NCI-H1694 (cell line): ENCODE measurements at regions not wholly inside any gene's neighbourhood (a gene's known extent, or its start where the extent isn't known, plus 50 kb on each side); places are given as distances from the start of the nearest gene placed in this dataset.

Source experiments
- DNase-seq: peaks from one replicate; lab custom pipeline; 2025; lab: John Stamatoyannopoulos, UW

DNA sequence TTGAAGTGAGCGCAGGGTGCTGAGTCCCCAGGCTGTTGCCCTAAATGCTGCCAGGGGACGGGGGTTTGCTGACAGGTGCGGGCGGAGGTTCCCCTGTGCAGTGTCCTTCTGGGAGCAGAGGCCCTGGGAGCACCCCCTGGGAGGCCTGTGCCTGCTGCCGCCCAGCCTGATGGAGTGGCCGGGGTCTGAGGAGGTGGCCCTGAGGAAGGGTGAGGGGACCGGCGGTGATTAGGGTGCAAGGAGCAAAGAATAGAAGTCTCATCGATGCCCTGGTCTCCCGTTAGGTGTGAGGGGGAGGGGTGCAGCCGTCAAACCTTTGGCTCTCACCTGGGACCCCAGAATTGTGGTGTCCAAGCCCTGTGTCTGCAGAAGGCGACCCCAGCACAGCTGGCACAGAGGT lies 1294.7 kb downstream of the BRD1 start:
- no peak for DNase-seq

DNA sequence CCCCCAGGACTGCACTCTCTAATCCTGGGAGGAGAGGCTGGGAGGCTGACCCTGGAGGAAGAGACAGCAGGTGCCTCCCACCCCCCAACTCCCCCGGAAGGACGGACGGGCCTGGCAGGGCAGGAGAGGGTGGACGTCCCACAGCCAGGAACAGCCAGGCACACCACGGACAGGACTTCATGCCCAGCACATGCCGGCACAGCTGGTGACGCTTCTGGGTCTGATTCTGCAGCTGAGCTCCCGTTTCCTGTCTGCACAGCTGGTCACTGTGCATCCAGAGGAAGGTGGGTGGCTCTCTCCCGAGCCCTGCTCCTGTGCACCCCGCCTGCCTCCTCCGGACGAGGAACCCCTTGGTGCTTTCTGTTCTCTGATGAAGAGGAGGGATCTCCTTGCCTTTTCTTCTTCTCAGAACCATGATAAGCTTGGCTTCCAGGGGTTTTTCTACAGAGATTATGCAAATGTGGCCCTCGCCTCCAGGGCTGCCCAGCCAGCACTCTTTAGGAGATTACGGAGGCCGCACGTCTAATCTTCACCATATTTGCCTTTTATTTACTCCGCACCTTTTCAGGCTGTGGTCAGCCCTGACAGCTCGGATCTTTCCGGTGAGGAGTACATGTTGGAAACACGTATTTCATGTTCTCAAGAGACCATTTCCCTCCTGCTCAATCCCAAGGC lies 1295.8 kb downstream of the BRD1 start:
- no peak for DNase-seq

DNA sequence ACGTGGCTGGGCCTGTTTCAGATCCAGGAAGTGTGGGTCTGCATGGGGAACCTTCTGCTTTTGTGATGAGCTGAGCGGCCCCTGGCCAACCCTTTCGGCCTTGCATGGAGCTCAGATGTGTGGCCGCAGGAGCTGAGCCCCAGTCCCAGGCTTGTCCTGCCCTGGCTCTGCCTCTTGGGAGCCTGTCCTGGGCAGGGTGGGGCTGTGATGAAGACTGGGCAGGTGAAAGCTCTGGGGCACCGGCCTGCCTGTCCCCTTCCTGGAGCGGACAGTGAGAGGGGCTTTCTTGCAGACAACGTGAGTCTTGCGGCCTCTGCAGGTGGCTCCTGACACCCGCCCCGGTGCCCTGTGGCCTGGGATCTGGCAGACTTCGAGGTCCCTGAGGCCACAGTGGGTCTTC lies 1296.6 kb downstream of the BRD1 start:
- DNase-seq = no peak

DNA sequence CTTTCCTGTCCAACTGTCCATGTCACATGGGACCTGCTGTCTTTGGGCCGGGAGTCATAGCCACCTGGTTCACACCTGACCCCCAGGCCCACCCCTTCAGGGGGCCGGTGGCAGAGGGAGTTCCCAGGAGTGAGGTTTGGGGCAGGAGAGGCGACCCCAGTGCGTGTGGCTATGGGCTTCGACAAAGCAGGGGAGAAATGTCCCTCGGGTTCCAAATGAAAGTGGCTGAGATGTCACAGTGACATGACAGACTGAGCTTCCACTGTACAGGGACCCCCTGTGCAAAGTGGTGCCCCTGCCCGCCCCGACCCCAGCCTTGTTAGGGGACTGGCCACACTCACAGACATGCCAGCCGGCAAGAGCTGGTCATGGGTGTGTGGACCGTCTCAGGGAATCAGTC lies 1297.0 kb downstream of the BRD1 start:
- DNase-seq = no peak

DNA sequence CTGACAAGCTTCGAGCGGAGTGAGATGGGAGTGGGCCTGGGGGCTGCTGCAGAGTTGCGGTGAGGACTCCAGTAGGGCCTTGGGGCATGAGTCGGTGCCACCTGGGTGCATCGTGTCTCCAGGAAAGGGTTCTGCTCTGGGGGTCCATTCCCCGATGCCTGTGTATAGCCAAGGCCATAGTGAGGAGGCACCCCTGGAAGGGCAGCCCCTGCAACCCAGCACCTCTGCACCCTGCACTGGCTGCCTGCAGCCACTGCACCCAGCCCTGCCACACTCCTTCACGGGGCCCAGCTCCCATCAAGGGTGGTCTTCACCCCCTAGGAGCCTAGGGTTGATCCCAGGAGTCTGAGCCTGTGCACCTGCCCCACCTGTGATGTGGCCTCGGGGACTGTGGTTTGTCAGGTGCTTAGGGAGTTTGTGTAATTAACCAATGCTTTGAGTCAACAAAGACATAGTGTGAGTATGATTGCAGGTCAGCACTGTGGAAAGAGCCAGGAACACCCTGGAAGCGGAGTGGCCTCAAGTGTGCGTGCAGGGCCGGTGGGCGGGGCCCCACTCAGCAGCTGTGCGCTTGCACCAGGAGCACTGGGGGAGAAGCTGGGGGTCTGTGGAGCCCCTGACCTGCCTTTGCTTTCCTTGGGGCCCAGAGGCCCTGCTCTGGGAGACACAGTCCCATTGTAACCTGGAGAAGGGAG lies 1299.3 kb downstream of the BRD1 start:
- DNase-seq = no peak

DNA sequence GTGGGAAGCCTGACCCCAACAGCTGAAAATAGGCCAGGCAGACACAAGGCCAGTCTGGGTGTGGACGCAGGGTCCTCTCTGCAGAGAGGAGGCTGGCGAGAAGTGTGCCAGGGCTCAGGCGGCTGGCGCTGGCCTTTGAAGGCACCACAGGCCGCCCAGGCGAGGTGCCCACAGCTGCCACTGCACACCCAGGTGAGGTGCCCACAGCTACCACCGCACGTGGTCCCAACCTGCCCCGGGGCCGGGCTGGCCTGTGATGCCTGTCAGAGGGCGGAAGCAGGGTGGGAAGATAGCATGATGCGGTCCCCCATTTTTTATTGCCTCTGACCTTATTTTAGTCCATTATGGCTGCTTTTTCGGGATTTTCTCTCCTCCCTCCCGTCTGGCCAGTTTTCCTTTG lies 1303.9 kb downstream of the BRD1 start:
- DNase-seq = no peak

DNA sequence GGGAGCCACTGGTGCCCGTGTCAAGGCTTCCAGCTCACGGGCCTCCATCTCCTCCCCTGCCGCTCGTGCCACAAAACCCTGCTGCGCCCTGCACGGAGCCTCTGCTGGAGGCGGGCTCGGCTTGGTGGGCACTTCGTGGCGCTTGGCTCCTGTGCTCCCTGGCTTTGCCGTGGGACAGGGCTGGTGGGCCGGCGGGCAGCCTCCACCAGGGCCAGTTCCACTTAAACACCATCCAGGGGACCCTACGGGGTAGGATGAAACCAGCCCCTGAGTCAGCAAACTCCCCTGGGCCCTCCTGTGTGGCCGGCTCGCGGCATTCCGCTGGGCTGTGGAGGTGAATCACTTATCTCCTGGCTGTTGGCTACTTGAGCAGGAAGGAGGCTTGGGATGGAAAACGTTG lies 1304.6 kb downstream of the BRD1 start:
- no peak for DNase-seq

DNA sequence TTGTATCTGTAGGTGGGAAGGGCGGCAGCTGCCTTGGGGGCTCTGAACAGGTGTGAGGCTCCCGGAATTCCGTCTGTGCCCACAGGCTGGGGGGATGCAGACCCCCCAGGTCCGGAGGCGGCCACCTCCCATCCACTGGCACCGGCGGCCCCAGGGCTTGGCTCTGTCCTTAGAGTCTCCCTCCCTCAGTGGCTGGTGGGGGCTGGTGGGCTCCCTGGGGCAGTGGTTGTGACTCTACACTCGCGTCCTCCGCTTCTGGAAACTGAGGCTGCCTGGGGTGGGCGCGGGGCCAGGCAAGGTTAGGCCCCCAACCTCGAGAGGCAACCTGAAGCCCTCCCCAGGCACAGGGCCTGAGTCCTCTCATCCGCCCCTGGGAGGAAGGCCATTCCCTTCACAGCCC lies 1305.4 kb downstream of the BRD1 start:
- DNase-seq = no peak

DNA sequence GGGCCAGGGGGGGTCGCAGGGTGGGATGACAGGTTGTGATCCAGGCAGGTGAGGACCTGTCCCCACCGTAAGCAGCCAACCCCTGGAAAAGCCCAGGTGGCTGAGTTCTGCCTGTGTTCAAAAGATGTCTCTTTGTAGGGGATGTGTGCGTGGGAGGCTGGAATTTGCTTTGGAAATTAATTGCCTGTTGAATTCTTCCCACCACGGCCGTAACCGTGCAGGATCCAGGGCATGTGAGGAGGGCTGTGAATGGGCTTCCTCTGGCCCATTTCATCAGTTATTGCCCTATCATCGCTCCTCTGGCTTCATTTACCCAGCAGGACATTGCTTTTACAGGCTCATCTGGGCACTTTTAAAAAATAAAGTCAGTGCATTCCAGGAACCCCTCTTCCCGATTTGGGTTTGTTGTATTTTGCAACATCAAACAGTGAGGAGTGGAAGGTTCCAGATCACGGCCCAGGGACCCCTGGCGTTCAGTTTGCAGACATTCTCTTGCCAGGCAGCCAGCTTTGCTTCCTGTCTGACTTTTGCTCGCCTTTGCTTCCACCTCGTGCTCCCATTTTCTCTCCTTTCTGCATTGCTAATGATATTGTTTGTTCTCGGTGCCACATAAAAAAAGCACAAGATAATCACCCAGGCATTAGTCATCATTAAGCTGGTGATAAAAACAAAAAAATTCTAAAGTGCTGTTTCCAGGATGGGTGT lies 1306.6 kb downstream of the BRD1 start:
- DNase-seq = no peak

DNA sequence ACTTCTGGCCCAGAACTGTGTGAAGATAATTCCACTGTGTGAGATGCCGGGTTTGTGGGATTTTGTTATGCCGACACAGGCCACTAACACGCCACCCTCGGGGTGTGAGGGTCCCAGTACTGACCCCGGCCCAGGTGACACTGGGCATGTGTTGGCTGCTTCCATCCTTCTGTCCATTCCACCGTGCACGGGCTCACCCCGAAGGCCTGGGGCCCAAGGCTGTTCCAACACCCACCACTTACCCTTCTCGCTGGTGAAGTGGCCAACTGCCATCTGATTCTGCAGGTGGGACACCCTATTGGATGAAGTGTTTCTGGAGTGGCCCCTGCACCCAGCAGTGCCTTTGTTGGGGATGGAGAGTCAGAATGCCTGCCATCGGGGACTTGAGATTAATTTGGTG lies 1307.5 kb downstream of the BRD1 start:
- no peak for DNase-seq

DNA sequence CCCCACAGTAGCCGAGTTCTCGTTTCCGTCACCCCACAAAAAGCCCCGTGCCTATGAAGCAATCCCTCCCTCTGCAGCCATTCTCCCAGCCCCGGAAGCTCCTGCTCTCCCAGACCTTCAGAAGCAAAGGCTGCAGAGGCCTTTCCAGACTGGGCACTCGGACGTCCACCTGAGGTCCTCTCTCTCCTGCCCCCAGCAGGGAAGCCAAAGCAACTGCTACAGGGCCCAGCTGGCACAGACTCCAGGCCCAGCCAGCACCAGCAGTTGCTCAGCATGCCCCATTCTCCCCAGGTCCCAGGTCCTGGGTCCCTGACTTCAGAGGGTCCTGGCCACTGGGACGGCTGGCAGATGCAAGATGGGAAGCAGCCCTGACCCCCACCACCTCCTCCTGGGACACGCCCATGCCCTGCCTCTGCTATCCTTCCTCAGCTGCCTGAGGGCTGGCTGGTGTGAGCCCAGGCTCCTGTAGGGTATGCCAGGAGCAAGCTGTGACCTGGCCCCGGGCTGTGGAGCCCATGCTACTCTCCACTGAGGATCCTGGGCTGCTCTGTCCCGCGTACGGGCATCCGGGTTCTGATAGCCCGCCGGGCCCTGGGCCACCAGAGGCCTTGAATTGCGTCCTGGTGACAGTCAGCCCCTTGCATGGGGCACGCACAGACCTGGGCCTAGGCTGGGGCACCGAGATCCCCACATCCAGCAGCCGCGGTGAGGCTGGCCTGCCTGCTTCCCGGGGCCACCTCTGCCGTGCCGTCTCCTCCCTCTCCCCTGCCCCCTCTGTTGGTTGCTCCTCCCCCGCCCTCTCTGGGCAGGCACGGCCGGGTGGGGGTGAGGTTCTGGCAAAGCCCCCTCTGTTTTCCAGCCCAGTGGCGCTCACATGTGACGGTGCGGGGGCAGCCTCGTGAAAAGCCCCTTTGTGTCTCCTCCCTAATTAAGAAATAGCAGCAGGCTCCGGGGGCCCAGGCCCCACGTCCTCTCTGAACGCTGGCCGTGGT lies 1310.3 kb downstream of the BRD1 start:
- no peak for DNase-seq

DNA sequence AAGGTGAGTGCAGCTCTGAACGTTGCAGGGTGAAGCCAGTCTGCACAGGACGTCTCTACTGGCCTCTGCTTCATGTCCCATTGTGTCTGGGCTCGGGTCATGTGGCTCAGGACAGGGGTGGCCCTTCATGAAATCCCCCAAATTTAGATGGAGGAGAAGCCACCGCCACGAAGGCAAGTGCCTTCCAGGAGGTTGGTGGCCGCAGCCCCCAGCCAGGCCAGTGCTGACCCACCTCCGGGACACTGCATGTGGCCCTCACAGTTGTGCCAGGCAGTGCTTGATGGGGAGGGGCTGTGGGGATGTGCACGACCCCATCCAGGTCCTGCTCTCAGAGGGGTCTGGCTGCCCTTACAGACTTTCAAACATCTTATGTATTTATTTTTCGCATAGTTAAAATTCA lies 1311.1 kb downstream of the BRD1 start:
- no peak for DNase-seq

DNA sequence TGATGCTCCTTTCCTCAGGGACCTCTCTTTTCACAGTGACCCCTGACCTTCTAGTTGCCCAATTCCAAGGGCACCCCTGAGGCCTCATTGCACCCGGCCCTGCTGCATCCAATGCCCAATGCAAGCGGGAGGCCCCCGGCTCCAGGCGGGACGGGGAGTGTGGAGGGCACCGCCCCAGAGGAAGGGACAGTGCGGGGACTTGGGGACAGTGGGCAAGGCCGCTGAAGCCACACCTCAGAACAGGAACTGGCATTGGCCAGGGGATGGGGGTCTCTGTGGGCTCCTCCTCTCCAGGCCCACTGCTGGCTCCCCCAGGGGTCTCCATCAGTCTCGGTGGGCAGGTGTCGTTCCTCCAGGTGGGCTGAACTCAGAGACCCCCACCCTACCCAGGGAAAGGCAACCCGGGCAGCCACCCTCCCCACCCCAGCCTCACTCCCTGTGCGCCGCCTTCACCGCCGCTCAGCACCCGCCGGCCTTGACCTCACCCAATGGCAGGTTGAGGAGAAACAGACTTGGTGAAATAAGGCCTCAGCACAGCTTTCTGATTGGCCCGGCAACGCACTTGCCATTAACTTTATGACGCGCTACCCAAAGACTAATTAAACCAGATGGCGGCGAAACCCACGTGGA lies 1312.0 kb downstream of the BRD1 start:
- no peak for DNase-seq

DNA sequence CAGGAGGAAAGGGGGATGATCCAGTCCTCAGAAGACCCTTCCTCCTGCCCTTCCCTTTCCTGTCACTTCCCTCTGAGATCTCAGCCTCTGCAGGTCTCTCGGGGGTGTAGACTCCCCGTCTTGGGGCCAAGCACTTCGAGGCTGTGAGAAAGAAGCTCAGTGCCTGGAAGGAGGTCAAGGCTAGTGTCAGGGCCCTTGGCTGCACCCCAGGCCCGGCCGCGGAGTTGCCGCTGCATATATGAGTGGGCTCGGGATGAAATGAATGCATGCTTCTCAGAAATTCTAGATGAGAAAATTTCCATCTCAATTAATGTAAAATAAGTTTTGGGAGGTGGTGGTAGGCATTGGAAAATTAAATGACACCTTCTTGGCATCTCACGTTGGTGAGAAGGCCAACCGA lies 1313.7 kb downstream of the BRD1 start:
- no peak for DNase-seq

DNA sequence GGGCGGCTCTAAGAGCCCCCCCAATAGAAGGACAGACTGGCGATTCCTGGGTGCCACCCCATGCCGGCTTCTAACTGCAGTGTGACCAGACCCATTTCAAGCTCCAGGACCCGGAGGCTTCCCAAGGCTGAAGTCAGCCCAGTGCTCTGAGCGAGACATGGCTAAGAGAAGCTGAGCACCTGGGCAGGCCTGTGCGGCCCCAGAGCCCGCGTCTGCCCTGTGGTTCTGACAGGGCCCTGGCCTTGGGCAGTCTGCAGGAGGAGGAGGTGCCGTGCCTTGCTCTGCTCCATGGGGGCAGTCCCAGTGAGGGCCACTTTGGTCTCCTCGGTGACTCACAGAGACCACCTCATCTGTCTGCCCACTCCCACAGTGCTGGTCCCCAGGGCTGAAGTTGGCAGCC lies 1314.2 kb downstream of the BRD1 start:
- DNase-seq = no peak

DNA sequence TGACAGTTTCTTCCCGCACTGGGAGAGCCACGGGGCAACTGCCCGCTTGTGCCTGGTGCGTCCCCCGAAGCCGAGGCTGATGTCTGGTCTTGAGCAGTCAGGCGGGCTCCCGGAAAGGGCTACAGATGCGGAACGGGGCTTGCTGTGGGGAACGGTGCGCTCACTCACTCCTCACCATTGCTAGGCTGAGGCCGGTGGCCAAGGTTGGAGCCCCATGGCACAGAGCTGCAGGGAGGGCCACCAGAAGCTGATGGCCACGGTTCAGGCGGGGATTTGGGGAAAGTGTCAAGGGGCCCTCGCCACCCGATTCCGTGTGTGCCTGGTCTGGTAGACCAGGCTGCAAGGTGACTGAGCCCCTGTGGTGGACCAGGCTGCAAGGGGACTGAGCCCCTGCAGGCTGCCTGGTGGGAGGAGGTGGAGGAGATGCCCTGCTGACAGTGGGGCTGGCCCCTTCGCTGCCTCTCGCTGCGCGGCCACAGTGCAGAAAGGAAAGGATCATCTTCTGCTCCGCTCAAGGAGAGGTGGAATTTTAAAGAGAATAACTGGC lies 1315.8 kb downstream of the BRD1 start:
- no peak for DNase-seq

DNA sequence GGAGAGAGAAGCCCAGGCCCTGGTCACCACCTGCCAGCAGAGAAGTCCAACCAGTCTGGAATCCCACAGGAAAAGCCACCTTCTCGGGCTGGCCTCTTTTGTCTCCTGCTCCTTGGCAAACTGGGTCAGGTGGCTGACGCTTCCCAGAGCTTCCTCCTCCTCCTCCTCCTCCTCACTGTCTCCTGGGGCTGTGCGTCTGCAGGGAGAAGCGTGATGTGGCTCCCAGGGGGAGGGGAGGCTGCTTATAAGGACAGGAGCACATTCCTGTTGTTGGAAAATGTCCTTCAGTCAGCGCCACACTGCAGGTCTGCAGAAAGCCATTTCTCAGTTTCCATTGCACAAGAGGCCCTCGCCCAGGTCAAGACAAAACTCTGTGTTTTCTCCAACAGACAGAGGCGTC lies 1316.5 kb downstream of the BRD1 start:
- DNase-seq = no peak

DNA sequence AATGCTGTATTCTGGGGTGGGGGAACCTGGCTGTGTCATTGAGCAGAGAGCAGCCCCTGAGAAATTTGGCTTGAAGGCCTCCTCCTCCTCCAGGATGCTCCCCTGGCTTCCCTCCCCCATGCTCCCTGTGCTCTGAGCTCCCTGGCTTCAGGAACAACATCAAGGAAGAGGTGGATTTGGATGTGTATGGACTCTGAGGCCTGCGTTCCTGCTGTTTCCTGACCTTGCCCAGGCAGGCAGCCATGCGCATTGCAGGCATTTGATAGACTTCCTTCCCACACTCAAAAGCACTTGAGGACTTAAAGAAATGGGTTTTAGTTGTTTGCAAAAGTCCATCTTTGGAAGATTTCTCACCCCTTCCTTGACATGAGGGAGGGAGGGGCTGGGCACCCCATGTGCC lies 1317.1 kb downstream of the BRD1 start:
- no peak for DNase-seq

DNA sequence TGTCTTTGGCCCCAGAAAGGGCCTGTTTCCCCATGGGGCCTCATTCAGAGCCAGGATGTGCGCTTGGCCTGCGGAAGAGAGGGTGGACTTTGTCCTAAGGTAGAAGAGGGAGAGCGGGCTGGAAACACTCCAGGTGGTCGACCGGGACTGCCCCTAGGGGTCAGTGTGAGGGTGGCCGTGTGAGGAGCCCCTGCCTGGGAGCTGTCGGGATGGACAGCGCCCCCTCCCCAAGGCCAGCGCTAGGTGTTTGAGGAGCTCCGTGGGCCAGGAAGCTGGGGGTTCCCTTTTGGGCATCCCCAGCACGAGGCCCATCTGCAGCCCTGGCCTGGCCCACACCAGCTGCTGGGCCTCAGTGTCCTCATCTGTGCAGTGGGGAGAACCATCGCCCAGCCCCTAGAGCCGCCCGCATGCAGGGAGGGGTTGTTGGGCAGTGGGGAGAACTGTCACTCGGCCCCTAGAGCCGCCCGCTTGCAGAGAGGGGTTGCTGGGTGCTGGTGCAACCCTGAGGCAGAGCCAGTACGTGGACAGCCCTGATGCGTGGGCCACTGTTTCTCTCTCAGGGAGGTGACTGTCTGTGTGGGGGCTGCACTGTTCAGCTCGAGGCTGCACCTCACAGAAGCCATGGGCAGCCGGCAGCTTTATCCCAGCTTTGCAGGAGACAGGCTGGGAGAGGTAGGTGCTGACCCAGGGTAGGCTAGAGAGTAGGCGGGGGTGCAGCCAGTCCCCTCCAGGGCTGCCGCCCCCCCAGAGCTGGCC lies 1319.9 kb downstream of the BRD1 start:
- no peak for DNase-seq

DNA sequence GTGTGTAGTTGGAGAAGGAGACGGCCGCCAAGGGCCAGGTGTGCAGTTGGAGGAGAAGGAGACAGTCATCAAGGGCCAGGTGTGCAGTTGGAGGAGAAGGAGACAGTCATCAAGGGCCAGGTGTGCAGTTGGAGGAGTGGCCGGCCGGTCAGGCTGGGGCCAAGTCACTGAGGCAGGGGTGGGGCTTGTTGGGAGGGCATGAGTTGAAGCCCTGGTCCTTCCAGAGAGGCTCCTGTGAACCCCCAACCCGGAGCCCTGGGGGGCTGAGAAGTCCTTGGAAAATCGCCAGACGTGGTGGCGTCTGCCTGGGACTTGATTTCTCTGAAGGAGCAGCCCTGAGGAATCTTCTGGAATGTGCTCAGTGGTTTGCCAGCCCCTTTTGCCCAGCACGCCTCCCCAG lies 1320.5 kb downstream of the BRD1 start:
- DNase-seq = no peak
